GM23338 (cell line): ENCODE measurements at regions not wholly inside any gene's neighbourhood (a gene's known extent, or its start where the extent isn't known, plus 50 kb on each side); places are given as distances from the start of the nearest gene placed in this dataset.

Experiments
- ATAC-seq: fragments of 200-7000 bp; cut with Tn5 transposase; 3 replicates; pipeline ENCODE4 v1.9.1; 2020
- DNase-seq: peaks from one replicate; pipeline ENCODE4 v3.0.0-alpha.2; 2015; ENCODE audit warnings: low spot score
- H2AFZ ChIP-seq: fragments of 200-600 bp; sonication (generic); 2 replicates; pipeline ENCODE4 v1.8.0; 2016; ENCODE audit warnings: antibody characterized with exemption, mild to moderate bottlenecking, moderate library complexity
- H3F3A ChIP-seq: fragments of 200-600 bp; sonication (generic); replicated peaks from 2 replicates; pipeline ENCODE4 v1.8.0; 2017; ENCODE audit warnings: antibody characterized with exemption, mixed run types, low read depth
- H3K27ac ChIP-seq: fragments of 200-600 bp; sonication (generic); 2 replicates; pipeline ENCODE4 v1.6.1; 2016; ENCODE audit warnings: low read depth
- H3K27me3 ChIP-seq: fragments of 200-600 bp; sonication (generic); 2 replicates; pipeline ENCODE4 v1.8.0; 2016; ENCODE audit warnings: mild to moderate bottlenecking, mixed run types, moderate library complexity; ENCODE audit not compliant: insufficient read depth
- H3K36me3 ChIP-seq: fragments of 200-600 bp; sonication (generic); 2 replicates; pipeline ENCODE4 v1.8.0; 2016; ENCODE audit warnings: mild to moderate bottlenecking; ENCODE audit not compliant: insufficient read depth
- H3K4me1 ChIP-seq: fragments of 200-600 bp; sonication (generic); 2 replicates; pipeline ENCODE4 v1.8.0; 2016; ENCODE audit warnings: mild to moderate bottlenecking, moderate library complexity; ENCODE audit not compliant: insufficient read depth
- H3K4me2 ChIP-seq: fragments of 200-600 bp; sonication (generic); 2 replicates; pipeline ENCODE4 v1.7.1; 2017; ENCODE audit warnings: mixed run types
- H3K4me3 ChIP-seq: fragments of 200-600 bp; sonication (generic); 2 replicates; pipeline ENCODE4 v1.6.1; 2016; ENCODE audit warnings: mixed run types
- H3K79me2 ChIP-seq: fragments of 200-600 bp; sonication (generic); replicated peaks from 2 replicates; pipeline ENCODE4 v1.8.0; 2017; ENCODE audit warnings: mild to moderate bottlenecking; ENCODE audit not compliant: insufficient read depth
- H3K9me2 ChIP-seq: fragments of 200-600 bp; sonication (generic); 2 replicates; pipeline ENCODE4 v1.8.0; 2017; ENCODE audit not compliant: insufficient read depth
- H4K20me1 ChIP-seq: fragments of 200-600 bp; sonication (generic); replicated peaks from 2 replicates; pipeline ENCODE4 v1.8.0; 2017; ENCODE audit warnings: mild to moderate bottlenecking; ENCODE audit not compliant: insufficient read depth
- H3K27ac Mint-ChIP-seq: 2 replicates; pipeline ENCODE4 v1.8.0; 2020; ENCODE audit warnings: inconsistent platforms, mild to moderate bottlenecking, moderate library complexity, mixed read lengths
- H3K27me3 Mint-ChIP-seq: 3 replicates; pipeline ENCODE4 v1.8.0; 2022; ENCODE audit warnings: low read depth, mild to moderate bottlenecking, moderate library complexity, mixed read lengths, inconsistent platforms; ENCODE audit not compliant: insufficient read depth, poor library complexity
- H3K36me3 Mint-ChIP-seq: 3 replicates; pipeline ENCODE4 v1.8.0; 2021; ENCODE audit warnings: low read depth, mild to moderate bottlenecking, inconsistent platforms, moderate library complexity, mixed read lengths
- H3K4me1 Mint-ChIP-seq: 3 replicates; pipeline ENCODE4 v1.8.0; 2020; ENCODE audit warnings: mild to moderate bottlenecking, inconsistent platforms, mixed read lengths
- H3K4me3 Mint-ChIP-seq: 3 replicates; pipeline ENCODE4 v1.8.0; 2021; ENCODE audit warnings: moderate library complexity, mild to moderate bottlenecking, inconsistent platforms, mixed read lengths
- H3K9me3 Mint-ChIP-seq: 3 replicates; pipeline ENCODE4 v1.8.0; 2020; ENCODE audit warnings: moderate library complexity, mild to moderate bottlenecking, inconsistent platforms, mixed read lengths
- CREB1 ChIP-seq: fragments of 250-450 bp; sonication (Bioruptor Pico); IDR thresholded peaks from 2 replicates; pipeline ENCODE4 v1.5.0; 2020; ENCODE audit warnings: low read depth, mild to moderate bottlenecking, moderate library complexity
- EZH2 ChIP-seq: fragments of 200-600 bp; sonication (generic); IDR thresholded peaks from one replicate; pipeline ENCODE4 v1.8.0; 2017; ENCODE audit warnings: antibody characterized with exemption, mild to moderate bottlenecking, low read depth; ENCODE audit not compliant: unreplicated experiment
- EZH2phosphoT487 ChIP-seq: fragments of 200-600 bp; sonication (generic); IDR thresholded peaks from one replicate; pipeline ENCODE4 v1.8.1; 2018; ENCODE audit warnings: antibody characterized with exemption; ENCODE audit not compliant: unreplicated experiment
- JUNB ChIP-seq: IDR thresholded peaks from one replicate; pipeline ENCODE4 v1.6.1; 2016; ENCODE audit warnings: antibody characterized with exemption; ENCODE audit not compliant: unreplicated experiment
- NANOG ChIP-seq: IDR thresholded peaks from 2 replicates; pipeline ENCODE4 v1.6.1; 2016; ENCODE audit warnings: antibody characterized with exemption, borderline replicate concordance
- POLR2AphosphoS5 ChIP-seq: IDR thresholded peaks from 2 replicates; pipeline ENCODE4 v1.6.1; 2016; ENCODE audit warnings: antibody characterized with exemption, low read depth
- STAT1 ChIP-seq: IDR thresholded peaks from one replicate; pipeline ENCODE4 v1.6.1; 2016; ENCODE audit warnings: antibody characterized with exemption; ENCODE audit not compliant: unreplicated experiment
- ZNF114 ChIP-seq: fragments of 250-450 bp; sonication (Bioruptor Pico); IDR thresholded peaks from 2 replicates; pipeline ENCODE4 v1.5.0; 2020; ENCODE audit warnings: mild to moderate bottlenecking, moderate library complexity
- ZNF331 ChIP-seq: fragments of 250-450 bp; sonication (Bioruptor Pico); IDR thresholded peaks from 2 replicates; pipeline ENCODE4 v1.5.0; 2020; ENCODE audit warnings: low read depth, mild to moderate bottlenecking, moderate library complexity
- TF ChIP-seq, protein P1 (sequence below): IDR thresholded peaks from one replicate; pipeline ENCODE4 v1.6.1; 2018; ENCODE audit warnings: antibody characterized with exemption; ENCODE audit not compliant: unreplicated experiment
- TF ChIP-seq, protein P2 (sequence below): fragments of 250-450 bp; sonication (Bioruptor Pico); IDR thresholded peaks from 2 replicates; pipeline ENCODE4 v1.5.0; 2020; ENCODE audit warnings: mild to moderate bottlenecking, moderate library complexity
- TF ChIP-seq, protein P3 (sequence below): IDR thresholded peaks from 2 replicates; pipeline ENCODE4 v1.6.1; 2016; ENCODE audit warnings: antibody characterized with exemption
- TF ChIP-seq, protein P4 (sequence below), 2 experiments: fragments of 200-600 bp in 1 of 2; sonication (generic) in 1 of 2; conservative IDR thresholded peaks; 2 replicates each; pipeline versions ENCODE4 v1.5.1 to v1.6.1; 2016 to 2017; ENCODE audit warnings: antibody characterized with exemption in 2 of 2, low read depth in 2 of 2, mild to moderate bottlenecking in 2 of 2, moderate library complexity in 1 of 2

DNA sequence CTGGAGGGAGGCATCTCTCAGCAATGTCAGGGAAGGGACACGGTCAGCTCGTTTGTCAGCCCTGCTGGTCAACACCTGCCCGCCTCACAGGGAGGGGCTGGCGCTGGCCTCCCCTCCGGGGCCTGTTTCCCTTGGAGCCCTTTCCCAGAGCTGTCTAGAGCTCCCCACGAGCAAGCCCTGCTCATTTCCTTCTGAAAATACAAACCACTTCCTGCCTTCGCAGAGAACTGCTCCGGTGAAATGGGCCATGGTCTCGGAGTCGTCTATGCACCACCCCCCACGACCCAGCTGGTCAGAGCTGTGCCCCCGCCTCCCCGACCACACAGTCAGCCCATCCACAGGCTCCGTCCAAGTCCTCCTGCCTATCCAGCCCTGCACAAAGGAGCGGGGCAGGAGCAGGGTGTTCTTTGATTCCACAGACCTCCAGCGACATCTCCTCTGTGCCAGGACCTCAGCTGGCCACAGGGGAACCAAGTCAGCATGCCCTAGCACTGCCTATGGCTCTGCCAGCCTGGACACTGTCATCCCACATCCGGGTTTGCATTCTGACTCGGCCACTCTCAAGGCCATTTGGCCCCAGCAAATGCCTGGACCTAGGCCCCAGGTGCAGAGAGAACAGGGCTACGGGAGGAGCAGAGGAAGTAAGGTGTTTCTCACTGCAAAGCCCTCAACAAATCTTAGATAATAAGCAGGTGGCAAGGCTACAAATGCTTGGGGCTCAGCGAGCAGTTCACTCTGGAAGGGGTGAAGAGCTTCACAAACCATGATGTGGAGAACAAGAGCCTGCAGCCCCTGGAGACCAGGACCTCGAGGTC is 82.1 kb upstream of the WNT11 start:
- Mint-ChIP-seq H3K4me3 (no peak overlapping the region), H3K36me3 (no peaks in the 10 kb centered on the region), H3K27me3 (peaks cover 9% of the 10 kb centered on the region), H3K9me3 (no peaks in the 10 kb centered on the region), H3K4me1 (0 out of 3 replicates have a peak, but pooled peaks cover 2% of the 10 kb centered on the region), H3K27ac (no peak overlapping the region)
- Histone ChIP-seq H3F3A (no peaks in the 10 kb centered on the region), H3K27ac (no peak overlapping the region), H2AFZ (0 out of 2 replicates have a peak overlapping the region, but pooled peaks have one; percentile 7), H3K4me2 (no peak overlapping the region), H3K79me2 (no peaks in the 10 kb centered on the region), H3K27me3 (no peaks in the 10 kb centered on the region), H3K36me3 (no peaks in the 10 kb centered on the region), H4K20me1 (no peaks in the 10 kb centered on the region), H3K4me3 (no peak overlapping the region), H3K4me1 (no peaks in the 10 kb centered on the region), H3K9me2 (no peaks in the 10 kb centered on the region)
- ATAC-seq, result no peak
- no peak for DNase-seq
- TF ChIP-seq ZNF331 (CRISPR knock-in tag), result no peak
- TF ChIP-seq, protein P1, sequence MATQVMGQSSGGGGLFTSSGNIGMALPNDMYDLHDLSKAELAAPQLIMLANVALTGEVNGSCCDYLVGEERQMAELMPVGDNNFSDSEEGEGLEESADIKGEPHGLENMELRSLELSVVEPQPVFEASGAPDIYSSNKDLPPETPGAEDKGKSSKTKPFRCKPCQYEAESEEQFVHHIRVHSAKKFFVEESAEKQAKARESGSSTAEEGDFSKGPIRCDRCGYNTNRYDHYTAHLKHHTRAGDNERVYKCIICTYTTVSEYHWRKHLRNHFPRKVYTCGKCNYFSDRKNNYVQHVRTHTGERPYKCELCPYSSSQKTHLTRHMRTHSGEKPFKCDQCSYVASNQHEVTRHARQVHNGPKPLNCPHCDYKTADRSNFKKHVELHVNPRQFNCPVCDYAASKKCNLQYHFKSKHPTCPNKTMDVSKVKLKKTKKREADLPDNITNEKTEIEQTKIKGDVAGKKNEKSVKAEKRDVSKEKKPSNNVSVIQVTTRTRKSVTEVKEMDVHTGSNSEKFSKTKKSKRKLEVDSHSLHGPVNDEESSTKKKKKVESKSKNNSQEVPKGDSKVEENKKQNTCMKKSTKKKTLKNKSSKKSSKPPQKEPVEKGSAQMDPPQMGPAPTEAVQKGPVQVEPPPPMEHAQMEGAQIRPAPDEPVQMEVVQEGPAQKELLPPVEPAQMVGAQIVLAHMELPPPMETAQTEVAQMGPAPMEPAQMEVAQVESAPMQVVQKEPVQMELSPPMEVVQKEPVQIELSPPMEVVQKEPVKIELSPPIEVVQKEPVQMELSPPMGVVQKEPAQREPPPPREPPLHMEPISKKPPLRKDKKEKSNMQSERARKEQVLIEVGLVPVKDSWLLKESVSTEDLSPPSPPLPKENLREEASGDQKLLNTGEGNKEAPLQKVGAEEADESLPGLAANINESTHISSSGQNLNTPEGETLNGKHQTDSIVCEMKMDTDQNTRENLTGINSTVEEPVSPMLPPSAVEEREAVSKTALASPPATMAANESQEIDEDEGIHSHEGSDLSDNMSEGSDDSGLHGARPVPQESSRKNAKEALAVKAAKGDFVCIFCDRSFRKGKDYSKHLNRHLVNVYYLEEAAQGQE, result no peak
- TF ChIP-seq, protein P2, sequence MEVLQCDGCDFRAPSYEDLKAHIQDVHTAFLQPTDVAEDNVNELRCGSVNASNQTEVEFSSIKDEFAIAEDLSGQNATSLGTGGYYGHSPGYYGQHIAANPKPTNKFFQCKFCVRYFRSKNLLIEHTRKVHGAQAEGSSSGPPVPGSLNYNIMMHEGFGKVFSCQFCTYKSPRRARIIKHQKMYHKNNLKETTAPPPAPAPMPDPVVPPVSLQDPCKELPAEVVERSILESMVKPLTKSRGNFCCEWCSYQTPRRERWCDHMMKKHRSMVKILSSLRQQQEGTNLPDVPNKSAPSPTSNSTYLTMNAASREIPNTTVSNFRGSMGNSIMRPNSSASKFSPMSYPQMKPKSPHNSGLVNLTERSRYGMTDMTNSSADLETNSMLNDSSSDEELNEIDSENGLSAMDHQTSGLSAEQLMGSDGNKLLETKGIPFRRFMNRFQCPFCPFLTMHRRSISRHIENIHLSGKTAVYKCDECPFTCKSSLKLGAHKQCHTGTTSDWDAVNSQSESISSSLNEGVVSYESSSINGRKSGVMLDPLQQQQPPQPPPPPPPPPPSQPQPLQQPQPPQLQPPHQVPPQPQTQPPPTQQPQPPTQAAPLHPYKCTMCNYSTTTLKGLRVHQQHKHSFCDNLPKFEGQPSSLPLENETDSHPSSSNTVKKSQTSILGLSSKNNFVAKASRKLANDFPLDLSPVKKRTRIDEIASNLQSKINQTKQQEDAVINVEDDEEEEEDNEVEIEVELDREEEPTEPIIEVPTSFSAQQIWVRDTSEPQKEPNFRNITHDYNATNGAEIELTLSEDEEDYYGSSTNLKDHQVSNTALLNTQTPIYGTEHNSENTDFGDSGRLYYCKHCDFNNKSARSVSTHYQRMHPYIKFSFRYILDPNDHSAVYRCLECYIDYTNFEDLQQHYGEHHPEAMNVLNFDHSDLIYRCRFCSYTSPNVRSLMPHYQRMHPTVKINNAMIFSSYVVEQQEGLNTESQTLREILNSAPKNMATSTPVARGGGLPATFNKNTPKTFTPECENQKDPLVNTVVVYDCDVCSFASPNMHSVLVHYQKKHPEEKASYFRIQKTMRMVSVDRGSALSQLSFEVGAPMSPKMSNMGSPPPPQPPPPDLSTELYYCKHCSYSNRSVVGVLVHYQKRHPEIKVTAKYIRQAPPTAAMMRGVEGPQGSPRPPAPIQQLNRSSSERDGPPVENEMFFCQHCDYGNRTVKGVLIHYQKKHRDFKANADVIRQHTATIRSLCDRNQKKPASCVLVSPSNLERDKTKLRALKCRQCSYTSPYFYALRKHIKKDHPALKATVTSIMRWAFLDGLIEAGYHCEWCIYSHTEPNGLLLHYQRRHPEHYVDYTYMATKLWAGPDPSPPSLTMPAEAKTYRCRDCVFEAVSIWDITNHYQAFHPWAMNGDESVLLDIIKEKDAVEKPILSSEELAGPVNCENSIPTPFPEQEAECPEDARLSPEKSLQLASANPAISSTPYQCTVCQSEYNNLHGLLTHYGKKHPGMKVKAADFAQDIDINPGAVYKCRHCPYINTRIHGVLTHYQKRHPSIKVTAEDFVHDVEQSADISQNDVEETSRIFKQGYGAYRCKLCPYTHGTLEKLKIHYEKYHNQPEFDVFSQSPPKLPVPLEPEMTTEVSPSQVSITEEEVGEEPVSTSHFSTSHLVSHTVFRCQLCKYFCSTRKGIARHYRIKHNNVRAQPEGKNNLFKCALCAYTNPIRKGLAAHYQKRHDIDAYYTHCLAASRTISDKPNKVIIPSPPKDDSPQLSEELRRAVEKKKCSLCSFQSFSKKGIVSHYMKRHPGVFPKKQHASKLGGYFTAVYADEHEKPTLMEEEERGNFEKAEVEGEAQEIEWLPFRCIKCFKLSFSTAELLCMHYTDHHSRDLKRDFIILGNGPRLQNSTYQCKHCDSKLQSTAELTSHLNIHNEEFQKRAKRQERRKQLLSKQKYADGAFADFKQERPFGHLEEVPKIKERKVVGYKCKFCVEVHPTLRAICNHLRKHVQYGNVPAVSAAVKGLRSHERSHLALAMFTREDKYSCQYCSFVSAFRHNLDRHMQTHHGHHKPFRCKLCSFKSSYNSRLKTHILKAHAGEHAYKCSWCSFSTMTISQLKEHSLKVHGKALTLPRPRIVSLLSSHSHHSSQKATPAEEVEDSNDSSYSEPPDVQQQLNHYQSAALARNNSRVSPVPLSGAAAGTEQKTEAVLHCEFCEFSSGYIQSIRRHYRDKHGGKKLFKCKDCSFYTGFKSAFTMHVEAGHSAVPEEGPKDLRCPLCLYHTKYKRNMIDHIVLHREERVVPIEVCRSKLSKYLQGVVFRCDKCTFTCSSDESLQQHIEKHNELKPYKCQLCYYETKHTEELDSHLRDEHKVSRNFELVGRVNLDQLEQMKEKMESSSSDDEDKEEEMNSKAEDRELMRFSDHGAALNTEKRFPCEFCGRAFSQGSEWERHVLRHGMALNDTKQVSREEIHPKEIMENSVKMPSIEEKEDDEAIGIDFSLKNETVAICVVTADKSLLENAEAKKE (CRISPR knock-in tag), result no peak
- no peak for TF ChIP-seq POLR2AphosphoS5
- no peak for TF ChIP-seq JUNB
- no peak for TF ChIP-seq EZH2phosphoT487
- TF ChIP-seq, protein P3, sequence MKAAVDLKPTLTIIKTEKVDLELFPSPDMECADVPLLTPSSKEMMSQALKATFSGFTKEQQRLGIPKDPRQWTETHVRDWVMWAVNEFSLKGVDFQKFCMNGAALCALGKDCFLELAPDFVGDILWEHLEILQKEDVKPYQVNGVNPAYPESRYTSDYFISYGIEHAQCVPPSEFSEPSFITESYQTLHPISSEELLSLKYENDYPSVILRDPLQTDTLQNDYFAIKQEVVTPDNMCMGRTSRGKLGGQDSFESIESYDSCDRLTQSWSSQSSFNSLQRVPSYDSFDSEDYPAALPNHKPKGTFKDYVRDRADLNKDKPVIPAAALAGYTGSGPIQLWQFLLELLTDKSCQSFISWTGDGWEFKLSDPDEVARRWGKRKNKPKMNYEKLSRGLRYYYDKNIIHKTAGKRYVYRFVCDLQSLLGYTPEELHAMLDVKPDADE, result no peak
- TF ChIP-seq NANOG, result no peak
- TF ChIP-seq, protein P4, sequence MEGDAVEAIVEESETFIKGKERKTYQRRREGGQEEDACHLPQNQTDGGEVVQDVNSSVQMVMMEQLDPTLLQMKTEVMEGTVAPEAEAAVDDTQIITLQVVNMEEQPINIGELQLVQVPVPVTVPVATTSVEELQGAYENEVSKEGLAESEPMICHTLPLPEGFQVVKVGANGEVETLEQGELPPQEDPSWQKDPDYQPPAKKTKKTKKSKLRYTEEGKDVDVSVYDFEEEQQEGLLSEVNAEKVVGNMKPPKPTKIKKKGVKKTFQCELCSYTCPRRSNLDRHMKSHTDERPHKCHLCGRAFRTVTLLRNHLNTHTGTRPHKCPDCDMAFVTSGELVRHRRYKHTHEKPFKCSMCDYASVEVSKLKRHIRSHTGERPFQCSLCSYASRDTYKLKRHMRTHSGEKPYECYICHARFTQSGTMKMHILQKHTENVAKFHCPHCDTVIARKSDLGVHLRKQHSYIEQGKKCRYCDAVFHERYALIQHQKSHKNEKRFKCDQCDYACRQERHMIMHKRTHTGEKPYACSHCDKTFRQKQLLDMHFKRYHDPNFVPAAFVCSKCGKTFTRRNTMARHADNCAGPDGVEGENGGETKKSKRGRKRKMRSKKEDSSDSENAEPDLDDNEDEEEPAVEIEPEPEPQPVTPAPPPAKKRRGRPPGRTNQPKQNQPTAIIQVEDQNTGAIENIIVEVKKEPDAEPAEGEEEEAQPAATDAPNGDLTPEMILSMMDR (conservative IDR thresholded peaks at IDR 0.05; ENCODE audit: low read depth in 2 of 2), result no peak
- no peak for TF ChIP-seq EZH2
- no peak for TF ChIP-seq STAT1
- TF ChIP-seq ZNF114 (CRISPR knock-in tag), result no peak
- no peak for TF ChIP-seq CREB1 (CRISPR knock-in tag)
